ENCODE measurements at regions not wholly inside any gene's neighbourhood (a gene's known extent, or its start where the extent isn't known, plus 50 kb on each side); places are given as distances from the start of the nearest gene placed in this dataset.

DNA sequence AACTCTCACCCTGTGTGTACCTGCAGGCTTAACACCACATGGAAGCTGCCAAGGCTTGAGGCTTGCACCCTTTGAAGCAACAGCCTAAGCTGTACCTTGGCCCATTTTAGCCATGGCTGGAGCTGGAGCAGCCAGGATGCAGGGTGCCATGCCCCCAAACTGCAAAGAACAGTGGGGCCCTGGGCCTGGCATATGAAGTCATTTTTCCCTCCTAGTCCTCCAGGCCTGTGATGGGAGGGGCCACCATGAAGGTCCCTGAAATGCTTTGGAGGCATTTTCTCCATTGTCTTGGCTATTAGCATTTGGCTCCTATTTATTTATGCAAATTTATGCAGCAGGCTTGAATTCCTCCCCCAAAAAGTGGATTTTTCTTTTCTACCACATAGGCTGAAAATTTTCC, 238.4 kb downstream of the CDCA7 start:
- no peak for TF ChIP-seq POLR2A (IDR thresholded peaks at IDR 0.05; ENCODE audit: low read length)
- TF ChIP-seq GATA1 (IDR thresholded peaks at IDR 0.05; ENCODE audit: low read depth, low read length) = no peak

All from erythroblast (primary cell).